ENCODE measurements at regions not wholly inside any gene's neighbourhood (a gene's known extent, or its start where the extent isn't known, plus 50 kb on each side); places are given as distances from the start of the nearest gene placed in this dataset.

DNA sequence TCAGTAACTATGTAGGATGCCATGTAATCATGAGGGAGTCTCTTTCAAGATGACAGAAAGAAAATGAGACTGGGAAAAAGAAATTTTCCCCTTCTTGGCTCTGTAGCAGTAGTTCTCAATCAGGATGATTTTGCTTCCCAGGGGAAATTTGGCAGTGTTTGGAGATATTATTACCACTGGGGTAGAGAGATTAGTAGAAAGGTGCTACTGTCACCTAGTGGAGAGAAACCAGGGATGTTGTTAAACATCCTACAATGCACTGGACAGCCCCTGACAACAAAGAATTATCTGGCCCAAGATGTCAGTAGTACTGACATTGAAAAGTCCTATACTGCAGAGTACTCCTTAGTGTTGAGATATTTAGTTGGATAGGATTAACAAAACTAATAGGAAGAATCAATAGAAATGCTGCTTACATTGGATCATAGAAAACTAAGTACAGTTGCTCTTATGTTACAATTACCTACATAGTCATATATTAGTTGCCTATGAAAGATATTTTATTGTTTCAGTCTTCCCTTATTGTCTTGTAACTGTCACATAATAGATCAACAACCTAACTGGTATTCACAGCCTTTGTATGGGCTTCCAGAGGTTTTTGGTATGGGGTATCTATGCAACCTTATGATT, 433.3 kb downstream of the RAP2B start:
- Histone ChIP-seq H3K79me2 (ENCODE audit: insufficient read depth, low read length) (no peaks in the 10 kb centered on the region), H3K27me3 (ENCODE audit: control insufficient read depth in 2 of 2, insufficient read depth in 2 of 2, low read length in 2 of 2) (no peaks in the 10 kb centered on the region), H3K36me3 (replicated peaks in 1 of 2; ENCODE audit: control insufficient read depth in 1 of 2, insufficient read depth in 2 of 2, low read length in 2 of 2) (no peaks in the 10 kb centered on the region), H3K4me3 (replicated peaks in 1 of 3; ENCODE audit: low read depth in 2 of 3, low read length in 3 of 3) (no peak overlapping the region), H3K9me3 (replicated peaks in 1 of 2; ENCODE audit: control insufficient read depth in 1 of 2, insufficient read depth in 1 of 2, low read length in 2 of 2) (no peaks in the 10 kb centered on the region), H4K20me1 (ENCODE audit: insufficient read depth, low read length) (no peaks in the 10 kb centered on the region), H3K4me2 (replicated peaks; ENCODE audit: extremely low read depth, low read length, poor library complexity, severe bottlenecking) (no peak overlapping the region), H2AFZ (ENCODE audit: insufficient read depth, low read depth, low read length, poor library complexity, severe bottlenecking) (no peak overlapping the region), H3K4me1 (ENCODE audit: control insufficient read depth in 1 of 2, insufficient read depth in 2 of 2, low read length in 2 of 2) (peaks cover 16 to 18% of the 10 kb centered on the region in 2 donors), H3K27ac (ENCODE audit: low read depth in 1 of 2, low read length in 2 of 2) (no peak overlapping the region), H3K9ac (ENCODE audit: insufficient read depth, low read length, poor library complexity, severe bottlenecking) (no peak overlapping the region)
- intact Hi-C loops (cut with micrococcal nuclease) = loop anchor here in 1 of 2 donors (10.0 kb wide), 1 partner anchor 550 kb away; no protein-coding TSS in a partner anchor
- H3K4me1 Mint-ChIP-seq = peaks cover 21% of the 10 kb centered on the region
- H3K36me3 Mint-ChIP-seq = no peaks in the 10 kb centered on the region
- TF ChIP-seq CTCF (IDR thresholded peaks at IDR 0.05) = peak; percentile 44
- H3K4me3 Mint-ChIP-seq = no peak overlapping the region
- H3K9me3 Mint-ChIP-seq = no peaks in the 10 kb centered on the region
- DNase-seq = peak in 2 of 3 donors; percentile 12 to 20
- peaks cover 0 to 2% (median 0%) of the 10 kb centered on the region in 3 donors for H3K27me3 Mint-ChIP-seq (ENCODE audit: low read depth in 3 of 3)
- no peak overlapping the region for H3K27ac Mint-ChIP-seq

- Histone ChIP-seq H3K4me3 (replicated peaks in 1 of 3; ENCODE audit: low read depth in 2 of 3, low read length in 3 of 3) (no peak overlapping the region), H3K27ac (ENCODE audit: low read depth in 1 of 2, low read length in 2 of 2) (no peak overlapping the region), H3K27me3 (ENCODE audit: control insufficient read depth in 2 of 2, insufficient read depth in 2 of 2, low read length in 2 of 2) (no peaks in the 10 kb centered on the region), H3K9ac (ENCODE audit: insufficient read depth, low read length, poor library complexity, severe bottlenecking) (no peak overlapping the region), H3K9me3 (replicated peaks in 1 of 2; ENCODE audit: control insufficient read depth in 1 of 2, insufficient read depth in 1 of 2, low read length in 2 of 2) (no peaks in the 10 kb centered on the region), H3K4me2 (replicated peaks; ENCODE audit: extremely low read depth, low read length, poor library complexity, severe bottlenecking) (no peak overlapping the region), H4K20me1 (ENCODE audit: insufficient read depth, low read length) (no peaks in the 10 kb centered on the region), H3K36me3 (replicated peaks in 1 of 2; ENCODE audit: control insufficient read depth in 1 of 2, insufficient read depth in 2 of 2, low read length in 2 of 2) (no peaks in the 10 kb centered on the region), H3K79me2 (ENCODE audit: insufficient read depth, low read length) (no peaks in the 10 kb centered on the region), H2AFZ (ENCODE audit: insufficient read depth, low read depth, low read length, poor library complexity, severe bottlenecking) (no peak overlapping the region), H3K4me1 (ENCODE audit: control insufficient read depth in 1 of 2, insufficient read depth in 2 of 2, low read length in 2 of 2) (peaks cover 27% of the 10 kb centered on the region in 2 donors)
- H3K36me3 Mint-ChIP-seq = no peaks in the 10 kb centered on the region
- peaks cover 0 to 2% (median 0%) of the 10 kb centered on the region in 3 donors for H3K27me3 Mint-ChIP-seq (ENCODE audit: low read depth in 3 of 3)
- intact Hi-C loops (cut with micrococcal nuclease) = loop anchor here in 1 of 2 donors (10.0 kb wide), 1 partner anchor 552 kb away; no protein-coding TSS in a partner anchor
- WGBS (ENCODE audit: insufficient coverage) = 100% methylated on average over 1 of the region's 4 CpGs
- no peak overlapping the region for H3K27ac Mint-ChIP-seq
- H3K9me3 Mint-ChIP-seq = no peaks in the 10 kb centered on the region
- no peak for TF ChIP-seq CTCF (IDR thresholded peaks at IDR 0.05)
- no peak overlapping the region for H3K4me3 Mint-ChIP-seq
- peaks cover 31% of the 10 kb centered on the region for H3K4me1 Mint-ChIP-seq
- no peak for DNase-seq
Observed at GRCh38 chr3:153596401-153596800, 434.4 kb downstream of the RAP2B start.

All from CD14-positive monocyte (primary cell).